SK-N-SH (cell line): ENCODE measurements at regions not wholly inside any gene's neighbourhood (a gene's known extent, or its start where the extent isn't known, plus 50 kb on each side); places are given as distances from the start of the nearest gene placed in this dataset.

Source experiments
- EP300 ChIP-seq, 2 experiments: IDR thresholded peaks; 2 replicates each; pipeline versions ENCODE4 v1.4.0 to v1.6.1; 2012; ENCODE audit warnings: borderline replicate concordance in 1 of 2, low read depth in 1 of 2, low read length in 1 of 2
- GATA2 ChIP-seq: sonication (generic); formaldehyde crosslinking; IDR thresholded peaks from 2 replicates; pipeline ENCODE4 v1.5.0; 2020; ENCODE audit warnings: mild to moderate bottlenecking, missing genetic modification reagents
- JUND ChIP-seq: IDR thresholded peaks from 2 replicates; pipeline ENCODE4 v1.4.0; 2012
- NRF1 ChIP-seq: IDR thresholded peaks from 2 replicates; pipeline ENCODE4 v1.6.1; 2012; ENCODE audit warnings: low read depth, mild to moderate bottlenecking, low read length
- POLR2AphosphoS5 ChIP-seq: IDR thresholded peaks from 2 replicates; pipeline ENCODE4 v1.6.1; 2012; ENCODE audit warnings: low read depth, low read length
- RFX5 ChIP-seq: IDR thresholded peaks from 2 replicates; pipeline ENCODE4 v1.6.1; 2012; ENCODE audit warnings: mild to moderate bottlenecking, improper control_type of control experiment, low read length
- SIN3A ChIP-seq: IDR thresholded peaks from 2 replicates; pipeline ENCODE4 v1.6.1; 2012; ENCODE audit warnings: low read depth, mild to moderate bottlenecking, low read length, moderate library complexity, borderline replicate concordance
- TAF1 ChIP-seq: IDR thresholded peaks from 2 replicates; pipeline ENCODE4 v1.6.1; 2012; ENCODE audit warnings: low read depth, mild to moderate bottlenecking, low read length, moderate library complexity, borderline replicate concordance
- TF ChIP-seq, protein P1 (sequence below): fragments of 200-600 bp; sonication (generic); IDR thresholded peaks from 2 replicates; pipeline ENCODE4 v1.6.1; 2017; ENCODE audit warnings: antibody characterized with exemption, mild to moderate bottlenecking, moderate library complexity
- TF ChIP-seq, protein P2 (sequence below): IDR thresholded peaks from 2 replicates; pipeline ENCODE4 v1.4.0; 2012; ENCODE audit warnings: low read depth
- TF ChIP-seq, protein P3 (sequence below): fragments of 150-350 bp; IDR thresholded peaks from 2 replicates; pipeline ENCODE4 v1.6.1; 2017; ENCODE audit warnings: antibody characterized with exemption, low read length, low read depth, borderline replicate concordance

DNA sequence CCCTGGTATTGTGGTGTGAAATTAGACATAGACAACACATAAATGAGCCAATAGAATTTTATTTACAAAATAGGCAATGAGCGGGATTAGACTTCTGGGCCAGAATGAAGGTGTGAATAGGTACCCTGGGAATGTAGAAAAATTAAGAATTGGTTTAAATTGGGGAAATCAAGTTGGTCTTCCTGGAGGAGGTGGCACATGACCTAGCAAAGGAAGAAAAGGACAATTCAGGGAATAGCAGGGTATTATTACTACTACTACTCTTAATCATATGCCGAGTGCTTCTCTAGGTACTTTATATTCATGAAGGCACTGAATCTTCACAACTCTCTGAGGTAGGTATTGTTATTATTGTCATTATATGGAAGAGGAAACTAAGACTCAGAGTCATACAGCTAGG, 202.1 kb downstream of the LHFPL1 start:
- no peak for TF ChIP-seq EP300 (IDR thresholded peaks at IDR 0.05; ENCODE audit: borderline replicate concordance in 1 of 2, low read depth in 1 of 2, low read length in 1 of 2)
- TF ChIP-seq, protein P1, sequence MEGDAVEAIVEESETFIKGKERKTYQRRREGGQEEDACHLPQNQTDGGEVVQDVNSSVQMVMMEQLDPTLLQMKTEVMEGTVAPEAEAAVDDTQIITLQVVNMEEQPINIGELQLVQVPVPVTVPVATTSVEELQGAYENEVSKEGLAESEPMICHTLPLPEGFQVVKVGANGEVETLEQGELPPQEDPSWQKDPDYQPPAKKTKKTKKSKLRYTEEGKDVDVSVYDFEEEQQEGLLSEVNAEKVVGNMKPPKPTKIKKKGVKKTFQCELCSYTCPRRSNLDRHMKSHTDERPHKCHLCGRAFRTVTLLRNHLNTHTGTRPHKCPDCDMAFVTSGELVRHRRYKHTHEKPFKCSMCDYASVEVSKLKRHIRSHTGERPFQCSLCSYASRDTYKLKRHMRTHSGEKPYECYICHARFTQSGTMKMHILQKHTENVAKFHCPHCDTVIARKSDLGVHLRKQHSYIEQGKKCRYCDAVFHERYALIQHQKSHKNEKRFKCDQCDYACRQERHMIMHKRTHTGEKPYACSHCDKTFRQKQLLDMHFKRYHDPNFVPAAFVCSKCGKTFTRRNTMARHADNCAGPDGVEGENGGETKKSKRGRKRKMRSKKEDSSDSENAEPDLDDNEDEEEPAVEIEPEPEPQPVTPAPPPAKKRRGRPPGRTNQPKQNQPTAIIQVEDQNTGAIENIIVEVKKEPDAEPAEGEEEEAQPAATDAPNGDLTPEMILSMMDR: no peak
- TF ChIP-seq, protein P2, sequence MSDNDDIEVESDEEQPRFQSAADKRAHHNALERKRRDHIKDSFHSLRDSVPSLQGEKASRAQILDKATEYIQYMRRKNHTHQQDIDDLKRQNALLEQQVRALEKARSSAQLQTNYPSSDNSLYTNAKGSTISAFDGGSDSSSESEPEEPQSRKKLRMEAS: no peak
- TF ChIP-seq GATA2 (CRISPR knock-in tag): no peak
- TF ChIP-seq SIN3A: no peak
- TF ChIP-seq, protein P3, sequence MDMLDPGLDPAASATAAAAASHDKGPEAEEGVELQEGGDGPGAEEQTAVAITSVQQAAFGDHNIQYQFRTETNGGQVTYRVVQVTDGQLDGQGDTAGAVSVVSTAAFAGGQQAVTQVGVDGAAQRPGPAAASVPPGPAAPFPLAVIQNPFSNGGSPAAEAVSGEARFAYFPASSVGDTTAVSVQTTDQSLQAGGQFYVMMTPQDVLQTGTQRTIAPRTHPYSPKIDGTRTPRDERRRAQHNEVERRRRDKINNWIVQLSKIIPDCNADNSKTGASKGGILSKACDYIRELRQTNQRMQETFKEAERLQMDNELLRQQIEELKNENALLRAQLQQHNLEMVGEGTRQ: no peak
- TF ChIP-seq POLR2AphosphoS5: no peak
- TF ChIP-seq TAF1: no peak
- no peak for TF ChIP-seq JUND
- no peak for TF ChIP-seq NRF1
- no peak for TF ChIP-seq RFX5
